ENCODE measurements at regions not wholly inside any gene's neighbourhood (a gene's known extent, or its start where the extent isn't known, plus 50 kb on each side); places are given as distances from the start of the nearest gene placed in this dataset.

DNA sequence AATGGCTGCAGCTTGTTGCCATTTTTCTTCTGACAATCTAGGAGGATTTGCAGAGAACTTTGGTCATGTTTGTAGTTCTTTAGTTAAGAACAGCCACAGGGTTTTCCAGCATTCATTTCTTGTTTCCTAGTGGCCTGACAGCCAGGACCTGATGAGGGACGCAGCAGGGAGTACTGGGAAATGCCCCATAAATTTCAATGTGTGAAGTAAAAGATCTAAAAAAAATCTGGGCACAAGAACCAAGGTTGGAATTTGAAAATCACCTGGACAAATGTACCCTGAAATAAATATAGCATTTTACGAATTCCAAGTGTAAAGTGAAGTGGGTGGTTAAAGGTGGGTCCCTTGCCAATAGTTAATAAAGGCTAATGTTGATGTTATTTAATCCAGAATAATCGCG lies 195.0 kb downstream of the ZIC1 start:
- no peaks in the 10 kb centered on the region for H4K20me1 ChIP-seq (ENCODE audit: control insufficient read depth, insufficient read depth, low read depth, low read length)
- H3K4me1 ChIP-seq (ENCODE audit: control insufficient read depth, low read length) = no peaks in the 10 kb centered on the region
- H3K9me2 ChIP-seq (replicated peaks; ENCODE audit: control insufficient read depth, low read length) = no peaks in the 10 kb centered on the region
- H3K79me2 ChIP-seq (ENCODE audit: control insufficient read depth, low read length) = no peaks in the 10 kb centered on the region
- H3K27me3 ChIP-seq (ENCODE audit: control insufficient read depth, low read length) = no peaks in the 10 kb centered on the region
- no peak overlapping the region for H3K4me2 ChIP-seq (ENCODE audit: low read length)
- TF ChIP-seq CTCF (IDR thresholded peaks at IDR 0.05; ENCODE audit: low read depth, low read length, poor library complexity, severe bottlenecking) (no peak), EZH2phosphoT487 (IDR thresholded peaks at IDR 0.05; ENCODE audit: borderline replicate concordance, low read length) (no peak)
- no peaks in the 10 kb centered on the region for H3F3A ChIP-seq (ENCODE audit: control insufficient read depth, insufficient read depth)
- no peaks in the 10 kb centered on the region for H3K36me3 ChIP-seq (ENCODE audit: control insufficient read depth, low read length)
- H3K4me3 ChIP-seq (ENCODE audit: low read length) = no peak overlapping the region
- H3K9me3 ChIP-seq (ENCODE audit: control insufficient read depth, insufficient read depth, low read length) = no peaks in the 10 kb centered on the region; the same call in 1 of the 2 replicates
- no peak overlapping the region for H3K27ac ChIP-seq (ENCODE audit: low read depth, low read length)

GRCh38 chr3:147613725-147614124 lies 204.6 kb downstream of the ZIC1 start:
- Histone ChIP-seq H3K4me2 (ENCODE audit: low read length) (no peak overlapping the region), H3K4me3 (ENCODE audit: low read length) (no peak overlapping the region), H3K27me3 (ENCODE audit: control insufficient read depth, low read length) (no peaks in the 10 kb centered on the region), H4K20me1 (ENCODE audit: control insufficient read depth, insufficient read depth, low read depth, low read length) (no peaks in the 10 kb centered on the region), H3K36me3 (ENCODE audit: control insufficient read depth, low read length) (no peaks in the 10 kb centered on the region), H3K9me2 (replicated peaks; ENCODE audit: control insufficient read depth, low read length) (no peaks in the 10 kb centered on the region), H3K79me2 (ENCODE audit: control insufficient read depth, low read length) (no peaks in the 10 kb centered on the region), H3F3A (ENCODE audit: control insufficient read depth, insufficient read depth) (no peaks in the 10 kb centered on the region), H3K9me3 (ENCODE audit: control insufficient read depth, insufficient read depth, low read length) (no peaks in the 10 kb centered on the region), H3K27ac (ENCODE audit: low read depth, low read length) (no peak overlapping the region), H3K4me1 (ENCODE audit: control insufficient read depth, low read length) (no peaks in the 10 kb centered on the region)
- TF ChIP-seq CTCF (IDR thresholded peaks at IDR 0.05; ENCODE audit: low read depth, low read length, poor library complexity, severe bottlenecking) = no peak
- TF ChIP-seq EZH2phosphoT487 (IDR thresholded peaks at IDR 0.05; ENCODE audit: borderline replicate concordance, low read length) = no peak

DNA sequence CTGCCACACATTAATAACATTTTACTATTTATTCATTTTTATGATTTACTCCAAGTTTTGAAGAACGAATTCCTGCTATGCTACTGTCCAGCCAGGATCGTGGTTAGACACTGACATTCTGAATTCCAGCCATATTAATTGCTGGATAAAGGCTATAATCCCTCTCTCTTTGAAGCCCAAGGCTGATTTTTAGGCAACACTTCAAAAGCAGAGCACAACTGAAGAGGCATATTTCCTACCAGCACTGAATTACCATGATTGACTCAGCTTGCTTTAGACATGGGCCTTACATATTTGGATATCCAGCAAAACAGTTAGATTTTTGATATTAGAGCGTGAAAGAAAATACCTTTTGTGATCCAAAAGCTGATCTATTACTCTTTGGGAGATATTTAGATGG lies 205.0 kb downstream of the ZIC1 start:
- Histone ChIP-seq H3K27me3 (ENCODE audit: control insufficient read depth, low read length) (no peaks in the 10 kb centered on the region), H3K27ac (ENCODE audit: low read depth, low read length) (no peak overlapping the region), H4K20me1 (ENCODE audit: control insufficient read depth, insufficient read depth, low read depth, low read length) (no peaks in the 10 kb centered on the region), H3K4me2 (ENCODE audit: low read length) (no peak overlapping the region), H3K4me1 (ENCODE audit: control insufficient read depth, low read length) (no peaks in the 10 kb centered on the region), H3F3A (ENCODE audit: control insufficient read depth, insufficient read depth) (no peaks in the 10 kb centered on the region), H3K9me3 (ENCODE audit: control insufficient read depth, insufficient read depth, low read length) (no peaks in the 10 kb centered on the region), H3K9me2 (replicated peaks; ENCODE audit: control insufficient read depth, low read length) (no peaks in the 10 kb centered on the region), H3K4me3 (ENCODE audit: low read length) (no peak overlapping the region), H3K36me3 (ENCODE audit: control insufficient read depth, low read length) (no peaks in the 10 kb centered on the region), H3K79me2 (ENCODE audit: control insufficient read depth, low read length) (no peaks in the 10 kb centered on the region)
- TF ChIP-seq CTCF (IDR thresholded peaks at IDR 0.05; ENCODE audit: low read depth, low read length, poor library complexity, severe bottlenecking) = no peak
- TF ChIP-seq EZH2phosphoT487 (IDR thresholded peaks at IDR 0.05; ENCODE audit: borderline replicate concordance, low read length) = no peak

DNA sequence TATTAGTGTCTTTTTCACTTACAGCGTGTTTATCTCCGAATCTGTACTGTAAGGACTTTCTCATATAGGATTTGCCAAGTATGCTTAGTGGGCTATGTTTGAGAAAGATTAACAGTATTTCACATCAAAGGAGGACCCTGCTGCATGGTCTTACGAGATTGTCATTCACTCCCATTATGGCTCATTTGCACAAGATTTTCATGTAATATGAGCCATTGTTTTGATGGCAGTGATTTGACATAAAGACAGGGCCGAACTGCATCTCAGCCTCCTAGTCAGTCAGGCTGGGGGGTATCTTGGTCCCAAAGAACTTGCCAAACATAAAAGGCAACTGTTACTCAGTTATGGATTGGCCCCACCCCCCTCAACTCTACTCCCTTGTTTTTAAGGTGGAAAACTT lies 205.9 kb downstream of the ZIC1 start:
- TF ChIP-seq CTCF (IDR thresholded peaks at IDR 0.05; ENCODE audit: low read depth, low read length, poor library complexity, severe bottlenecking) (no peak), EZH2phosphoT487 (IDR thresholded peaks at IDR 0.05; ENCODE audit: borderline replicate concordance, low read length) (no peak)
- no peaks in the 10 kb centered on the region for H3F3A ChIP-seq (ENCODE audit: control insufficient read depth, insufficient read depth)

More for the DNA sequence above, 205.9 kb downstream of the ZIC1 start:
- no peaks in the 10 kb centered on the region for H3K79me2 ChIP-seq (ENCODE audit: control insufficient read depth, low read length)
- H4K20me1 ChIP-seq (ENCODE audit: control insufficient read depth, insufficient read depth, low read depth, low read length) = no peaks in the 10 kb centered on the region
- no peak overlapping the region for H3K4me2 ChIP-seq (ENCODE audit: low read length)
- H3K27me3 ChIP-seq (ENCODE audit: control insufficient read depth, low read length) = no peaks in the 10 kb centered on the region
- no peak overlapping the region for H3K4me3 ChIP-seq (ENCODE audit: low read length)
- no peaks in the 10 kb centered on the region for H3K9me3 ChIP-seq (ENCODE audit: control insufficient read depth, insufficient read depth, low read length)
- H3K27ac ChIP-seq (ENCODE audit: low read depth, low read length) = no peak overlapping the region
- H3K9me2 ChIP-seq (replicated peaks; ENCODE audit: control insufficient read depth, low read length) = no peaks in the 10 kb centered on the region
- H3K36me3 ChIP-seq (ENCODE audit: control insufficient read depth, low read length) = no peaks in the 10 kb centered on the region
- H3K4me1 ChIP-seq (ENCODE audit: control insufficient read depth, low read length) = no peaks in the 10 kb centered on the region
